ENCODE measurements at regions not wholly inside any gene's neighbourhood (a gene's known extent, or its start where the extent isn't known, plus 50 kb on each side); places are given as distances from the start of the nearest gene placed in this dataset.

- TF ChIP-seq CTCF (IDR thresholded peaks at IDR 0.05) = no peak
- TF ChIP-seq POLR2A (IDR thresholded peaks at IDR 0.05) = no peak
- TF ChIP-seq POLR2AphosphoS5 (IDR thresholded peaks at IDR 0.05) = no peak
Observed at GRCh38 chr17:54177606-54178308, 355.0 kb downstream of the KIF2B start.

Data from prostate gland (tissue), 2 donors.